ENCODE measurements at regions not wholly inside any gene's neighbourhood (a gene's known extent, or its start where the extent isn't known, plus 50 kb on each side); places are given as distances from the start of the nearest gene placed in this dataset.

GRCh38 chr15:46461416-46461815 is 826.6 kb downstream of the SQOR start:
- H3K4me3 ChIP-seq (ENCODE audit: low read depth, low read length): no peak overlapping the region
- no peak for TF ChIP-seq CTCF (conservative IDR thresholded peaks at IDR 0.05; ENCODE audit: low read depth, low read length)
- no peak for DNase-seq (ENCODE audit: low read depth)

- TF ChIP-seq CTCF (conservative IDR thresholded peaks at IDR 0.05; ENCODE audit: low read depth, low read length): no peak
- H3K4me3 ChIP-seq (ENCODE audit: low read depth, low read length): no peak overlapping the region
- DNase-seq (ENCODE audit: low read depth): no peak
Measured at GRCh38 chr15:46467041-46467440, 832.2 kb downstream of the SQOR start.

- H3K4me3 ChIP-seq (ENCODE audit: low read depth, low read length): no peak overlapping the region
- no peak for DNase-seq (ENCODE audit: low read depth)
- no peak for TF ChIP-seq CTCF (conservative IDR thresholded peaks at IDR 0.05; ENCODE audit: low read depth, low read length)
Measured at GRCh38 chr15:46471096-46471495, 836.3 kb downstream of the SQOR start.

- no peak for TF ChIP-seq CTCF (conservative IDR thresholded peaks at IDR 0.05; ENCODE audit: low read depth, low read length)
- H3K4me3 ChIP-seq (ENCODE audit: low read depth, low read length): no peak overlapping the region
- no peak for DNase-seq (ENCODE audit: low read depth)
Measured at GRCh38 chr15:46489276-46489675, 854.4 kb downstream of the SQOR start.

GRCh38 chr15:46496491-46497115 is 861.8 kb downstream of the SQOR start:
- no peak for TF ChIP-seq CTCF (conservative IDR thresholded peaks at IDR 0.05; ENCODE audit: low read depth, low read length)
- DNase-seq (ENCODE audit: low read depth): no peak

GRCh38 chr15:46502667-46503066 is 867.8 kb downstream of the SQOR start:
- TF ChIP-seq CTCF (conservative IDR thresholded peaks at IDR 0.05; ENCODE audit: low read depth, low read length): no peak
- no peak overlapping the region for H3K4me3 ChIP-seq (ENCODE audit: low read depth, low read length)
- DNase-seq (ENCODE audit: low read depth): no peak

More at GRCh38 chr15:46496491-46497115, 861.8 kb downstream of the SQOR start:
- H3K4me3 ChIP-seq (ENCODE audit: low read depth, low read length): no peak overlapping the region

- DNase-seq (ENCODE audit: low read depth): no peak
- H3K4me3 ChIP-seq (ENCODE audit: low read depth, low read length): no peak overlapping the region
- TF ChIP-seq CTCF (conservative IDR thresholded peaks at IDR 0.05; ENCODE audit: low read depth, low read length): no peak
Measured at GRCh38 chr15:46518381-46518780, 883.6 kb downstream of the SQOR start.

Data from choroid plexus epithelial cell (primary cell).